Activated naive CD4-positive, alpha-beta T cell treated with anti-CD3 and anti-CD28 coated beads, Interleukin-2, amount 50 U/mL, for 16 hours (primary cell): ENCODE measurements at regions not wholly inside any gene's neighbourhood (a gene's known extent, or its start where the extent isn't known, plus 50 kb on each side); places are given as distances from the start of the nearest gene placed in this dataset.

Experiments
- DNase-seq: peaks from one replicate; pipeline ENCODE4 v3.0.0-alpha.2; 2020

DNA sequence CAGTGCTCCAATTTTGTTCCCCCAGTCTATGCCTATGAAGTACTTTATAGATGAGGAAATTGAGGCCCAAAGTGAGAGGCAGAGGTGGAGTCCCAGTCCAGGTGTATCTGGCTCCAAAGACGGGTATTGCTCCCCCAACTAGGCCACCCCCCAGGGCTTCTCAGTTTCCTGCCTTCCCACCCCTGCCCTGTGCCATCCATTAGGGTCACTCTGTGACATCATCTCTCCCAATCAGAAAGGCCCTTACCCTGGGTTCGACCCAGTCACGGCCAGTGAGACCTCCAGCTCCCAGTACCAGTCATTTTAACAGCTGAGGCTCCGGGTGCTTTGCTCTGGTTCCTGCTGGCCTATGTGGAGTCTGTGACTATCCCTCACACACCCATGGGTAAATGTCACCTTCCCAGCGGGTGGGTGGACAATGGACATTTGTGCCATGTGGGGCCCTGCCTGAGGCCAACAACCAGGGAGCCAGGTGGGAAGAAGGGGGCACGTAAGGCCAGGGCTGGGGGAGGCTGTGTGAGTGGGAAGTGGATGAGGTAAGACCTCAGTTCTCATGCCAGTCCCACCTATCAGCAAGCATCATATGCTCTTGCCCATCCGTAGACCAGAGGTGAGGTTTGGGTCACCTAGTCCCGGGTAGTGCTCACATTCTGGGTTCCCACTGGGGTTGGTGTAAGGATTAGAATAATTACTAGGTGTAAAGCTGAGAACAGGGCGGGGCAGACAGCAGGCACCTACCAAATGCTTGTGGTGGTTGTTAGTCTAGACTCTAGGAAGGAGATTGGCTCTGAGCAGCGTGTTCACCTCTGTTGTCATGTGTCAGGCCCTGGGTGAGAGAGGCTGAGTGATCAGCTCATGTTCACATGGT lies 685.9 kb downstream of the MATN1 start:
- DNase-seq: no peak

DNA sequence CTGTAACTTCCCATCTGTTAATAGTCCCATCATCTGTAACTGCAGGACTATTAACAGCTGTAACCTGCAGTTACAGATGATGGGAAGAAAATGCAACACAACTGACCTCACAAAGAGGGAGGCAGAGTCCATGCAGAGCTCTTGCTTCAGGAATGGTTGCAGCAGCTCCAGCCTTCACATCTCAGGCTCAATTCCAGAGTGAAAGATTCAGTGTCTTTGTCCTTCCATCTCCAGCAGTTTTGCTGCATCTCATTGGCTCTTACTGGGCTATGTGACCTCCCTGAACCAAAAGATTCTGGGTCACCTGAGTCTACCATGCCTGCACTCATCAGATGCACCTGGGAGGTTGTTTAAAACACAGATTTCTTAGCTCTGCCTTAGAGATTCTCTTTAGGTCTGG lies 686.7 kb downstream of the MATN1 start:
- no peak for DNase-seq

DNA sequence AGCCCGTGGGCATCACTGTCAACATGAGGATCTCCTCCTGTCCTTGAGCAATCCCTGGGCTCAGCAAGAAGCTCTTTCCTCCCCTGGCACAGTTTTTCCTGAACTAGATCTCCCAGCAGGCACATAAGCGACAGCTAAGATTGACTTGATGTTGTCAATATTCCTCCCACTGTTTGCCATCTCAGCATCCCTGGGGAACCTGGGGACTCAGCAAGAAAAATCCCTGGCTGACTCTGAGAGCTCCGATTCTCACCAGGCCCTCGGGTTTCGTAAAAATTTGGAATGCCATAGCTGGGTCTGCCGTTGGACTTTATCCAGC lies 687.2 kb downstream of the MATN1 start:
- DNase-seq: no peak

DNA sequence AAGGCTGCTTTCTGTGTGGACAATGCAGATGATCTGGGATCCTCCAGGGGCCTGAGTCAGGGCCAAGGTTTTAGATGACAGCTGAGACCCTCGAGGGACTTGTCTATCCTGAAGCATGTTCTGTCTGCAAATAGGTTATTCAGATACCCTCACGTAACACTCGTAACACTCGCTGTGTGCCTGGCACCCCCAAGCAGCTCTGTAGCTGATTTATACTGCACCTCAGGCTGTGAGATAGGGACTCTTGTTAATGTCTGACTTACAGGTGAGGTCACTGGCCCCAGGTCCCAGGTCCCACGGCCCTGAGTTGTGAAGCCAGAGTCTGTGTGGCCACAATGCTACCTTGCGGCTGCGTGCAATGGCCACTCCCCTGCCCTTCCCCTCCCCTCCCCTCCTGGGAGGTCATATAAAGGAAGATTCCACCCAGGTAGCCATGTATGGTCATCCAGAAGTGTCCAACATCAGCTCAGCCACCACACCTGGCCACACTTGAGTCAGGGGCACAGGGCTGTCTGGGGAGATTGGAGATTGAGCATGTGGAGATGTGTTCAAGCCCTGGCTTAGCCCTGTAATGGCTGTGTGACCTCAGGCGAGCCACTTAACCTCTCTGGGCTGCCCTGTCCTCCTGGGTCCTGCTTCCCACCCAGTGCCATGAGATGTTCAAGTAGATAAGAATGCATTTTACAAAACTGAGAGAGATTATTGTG lies 687.7 kb downstream of the MATN1 start:
- DNase-seq: no peak

DNA sequence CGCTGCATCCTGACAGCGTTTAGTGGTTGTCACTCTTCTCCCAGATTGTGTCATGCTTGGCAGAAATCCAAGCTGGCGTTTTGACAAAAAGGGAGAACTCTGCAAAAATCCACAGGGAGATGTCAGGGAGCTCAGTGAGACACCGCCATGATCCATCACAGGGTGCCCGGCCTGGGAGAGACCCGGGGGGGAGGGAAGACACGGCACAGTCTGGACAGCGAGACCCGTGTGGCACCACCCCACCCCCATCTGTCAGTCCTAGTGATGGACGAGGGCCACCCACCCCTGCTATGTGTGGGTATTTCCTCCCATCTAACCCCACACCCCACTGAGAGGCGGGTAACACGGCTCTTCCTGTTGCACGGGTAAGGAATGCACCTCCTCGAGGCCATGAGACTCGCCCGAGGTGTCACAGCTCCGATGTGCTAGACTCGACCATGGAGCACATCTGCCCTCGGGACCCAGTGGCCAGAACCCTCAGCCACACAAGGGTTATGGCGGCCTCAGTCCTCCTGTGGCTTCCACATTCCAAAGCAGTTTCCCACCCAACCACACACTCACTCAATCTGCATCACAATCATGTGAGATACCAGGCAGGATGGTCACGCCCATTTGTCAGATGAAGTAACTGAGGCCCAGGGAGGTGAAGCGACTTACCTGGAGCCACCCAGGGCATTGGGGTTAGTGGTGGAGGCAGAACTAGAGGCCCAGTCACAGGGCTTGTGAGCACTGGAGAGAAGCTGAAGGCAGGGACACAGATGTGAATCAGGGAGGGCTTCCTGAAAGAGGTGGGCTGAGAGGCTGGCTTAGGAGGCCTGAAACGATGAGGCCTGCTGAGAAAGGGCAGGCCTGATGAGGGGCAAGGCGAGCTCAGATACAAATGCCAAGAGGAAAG lies 688.5 kb downstream of the MATN1 start:
- no peak for DNase-seq

DNA sequence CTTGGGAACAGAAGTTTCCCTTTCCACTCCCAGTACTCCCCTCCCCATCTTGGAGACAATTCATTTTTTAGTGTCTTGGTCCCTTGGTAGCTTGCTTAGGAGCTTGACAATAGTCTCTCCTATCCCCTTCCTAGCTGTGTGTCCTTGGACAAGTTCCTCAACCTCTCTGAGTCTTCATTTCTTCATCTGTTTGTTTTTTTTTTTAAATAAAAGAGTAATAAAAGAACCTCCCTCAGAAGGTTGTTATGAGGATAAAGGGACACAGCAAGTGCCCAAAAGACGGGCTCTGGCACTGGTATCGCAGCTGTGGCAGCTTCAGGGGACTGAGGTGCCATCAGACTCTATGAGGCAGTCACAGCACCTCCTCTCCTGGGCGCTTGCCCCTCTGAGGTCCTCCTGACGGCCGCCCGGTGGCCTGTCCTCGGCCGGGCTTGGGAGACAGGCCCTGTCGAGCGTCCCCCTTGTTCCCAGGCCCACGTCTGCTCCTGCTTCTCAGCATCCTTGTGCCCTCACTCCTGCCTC lies 689.2 kb downstream of the MATN1 start:
- DNase-seq: no peak

DNA sequence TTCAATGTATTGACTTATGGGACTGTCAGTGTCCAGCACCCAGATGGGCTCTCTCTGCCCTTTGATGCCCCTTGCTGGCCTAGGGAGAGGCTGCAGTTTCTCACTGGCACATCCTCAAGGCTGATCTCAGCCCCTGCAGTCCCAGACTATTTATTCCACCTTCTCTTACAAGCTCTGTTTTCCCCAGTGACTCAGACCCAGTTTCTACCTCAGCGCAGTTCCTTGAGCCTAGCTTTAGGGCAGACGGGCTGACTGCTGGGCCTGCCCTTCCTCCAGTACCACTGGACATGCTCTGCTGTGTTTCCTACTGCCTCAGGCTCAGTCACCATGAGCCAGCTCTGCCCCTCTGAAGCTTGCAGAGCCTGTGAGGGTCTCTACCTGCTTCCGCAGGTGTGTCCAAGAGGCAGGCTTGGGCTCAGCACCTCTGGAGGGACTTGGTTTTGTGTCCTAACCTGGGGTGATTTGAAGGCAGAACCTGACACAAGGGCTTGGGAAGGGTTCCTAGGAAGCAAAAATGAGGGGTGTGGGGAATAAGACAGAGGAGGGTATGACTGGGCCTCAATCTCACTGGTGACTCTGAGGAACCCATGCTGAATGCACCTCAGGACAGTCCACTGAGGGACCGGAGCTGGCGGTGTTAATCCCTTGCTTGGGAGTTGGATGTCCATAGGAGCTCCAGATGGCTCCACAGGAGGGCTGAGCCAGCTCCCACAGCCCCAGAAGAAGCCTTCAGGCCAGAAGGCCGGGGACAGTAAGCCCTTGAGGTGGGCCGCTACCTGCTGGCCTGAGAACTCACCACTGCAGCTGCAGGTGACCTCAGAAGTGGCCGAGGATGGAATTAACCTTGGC lies 689.9 kb downstream of the MATN1 start:
- no peak for DNase-seq

DNA sequence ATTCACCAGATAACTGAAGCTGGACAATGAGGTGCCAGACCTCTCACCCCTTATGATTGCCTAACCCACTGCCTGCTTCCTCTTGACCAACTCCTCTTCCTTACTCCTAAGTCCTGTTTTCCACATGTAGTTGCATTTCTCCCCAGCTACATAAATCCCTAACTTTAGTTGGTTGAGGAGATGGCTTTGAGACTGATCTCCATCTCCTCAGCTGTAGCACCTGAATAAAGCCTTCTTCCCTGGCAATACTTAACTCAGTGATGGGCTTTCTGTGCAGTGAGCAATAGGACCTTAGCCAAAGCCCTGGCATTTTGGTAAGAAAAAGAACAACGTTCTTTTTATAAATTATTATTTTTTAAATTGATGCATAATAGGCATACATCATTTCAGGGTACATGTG lies 691.1 kb downstream of the MATN1 start:
- DNase-seq: no peak

DNA sequence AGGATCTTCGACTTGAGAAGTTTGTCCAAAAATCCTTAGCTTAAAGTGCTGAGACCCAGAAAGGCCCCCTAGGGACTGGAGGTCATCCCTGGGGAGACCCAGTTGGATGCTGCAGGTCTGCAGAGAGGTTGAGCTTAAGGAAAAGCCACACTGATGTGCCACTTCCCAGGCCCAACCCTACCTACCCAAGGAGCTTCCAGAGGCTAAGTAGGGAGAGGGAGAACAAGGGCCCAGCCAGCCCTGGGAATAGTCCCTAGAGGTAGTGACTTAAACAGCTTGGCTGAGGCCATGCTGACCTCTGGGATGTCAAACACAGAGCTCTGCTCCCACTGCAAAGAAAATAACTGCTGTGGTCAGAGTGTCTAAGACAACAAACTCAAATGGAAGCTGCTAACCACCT lies 693.7 kb downstream of the MATN1 start:
- DNase-seq: no peak

DNA sequence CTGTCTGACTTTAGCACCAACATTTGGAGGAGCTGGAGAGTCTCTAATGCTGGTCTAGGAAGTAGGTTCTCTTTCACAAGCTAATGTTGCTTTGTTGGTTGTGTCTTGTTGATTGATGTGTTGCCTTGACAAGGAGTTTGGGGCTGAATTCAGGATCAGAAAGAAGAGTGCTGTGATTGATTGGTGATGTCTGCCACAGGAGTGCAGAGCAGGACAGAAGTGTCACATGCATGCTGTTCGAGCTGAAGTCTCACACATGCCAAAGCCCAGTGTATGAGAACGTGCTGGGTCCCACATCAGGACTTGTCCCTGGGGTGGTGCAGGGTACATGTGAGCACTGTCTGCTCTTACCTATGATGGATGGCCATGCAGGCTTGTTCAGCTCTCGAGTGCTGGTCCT lies 694.4 kb downstream of the MATN1 start:
- no peak for DNase-seq

DNA sequence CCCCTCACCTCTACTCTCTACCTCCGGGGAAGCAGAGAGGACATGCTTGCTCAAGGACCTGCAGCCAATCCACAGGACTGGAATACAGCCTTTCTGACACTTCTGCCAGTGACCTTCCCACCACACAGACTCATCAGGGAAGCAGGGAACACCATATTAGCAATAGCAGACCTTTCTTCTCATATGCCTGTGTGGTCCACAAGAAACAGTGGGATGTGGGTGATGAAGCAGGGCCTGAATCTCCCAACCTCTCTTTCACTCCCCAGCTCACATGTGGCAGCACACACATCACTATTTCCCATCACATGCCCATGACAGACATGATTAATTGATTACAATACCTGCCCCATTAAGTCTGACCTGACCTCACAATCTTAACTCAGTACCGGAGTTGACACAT lies 695.1 kb downstream of the MATN1 start:
- DNase-seq: no peak

DNA sequence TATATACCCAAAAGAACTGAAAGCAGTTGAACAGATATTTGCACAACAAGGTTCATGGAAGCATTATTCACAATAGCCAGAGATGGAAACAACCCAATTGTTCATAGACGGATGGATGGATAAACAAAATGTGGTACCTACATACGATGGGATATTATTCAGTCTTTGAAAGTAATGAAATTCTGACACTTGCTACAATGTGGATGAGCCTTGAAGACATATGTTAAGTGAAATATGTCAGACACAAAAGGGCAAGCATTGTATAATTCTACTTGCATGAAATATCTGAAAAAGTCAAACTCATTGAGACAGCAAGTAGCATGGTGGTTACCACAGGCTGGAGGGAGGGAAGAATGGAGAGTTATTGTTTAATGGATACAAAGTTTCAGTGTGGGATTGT lies 696.1 kb downstream of the MATN1 start:
- DNase-seq: no peak

DNA sequence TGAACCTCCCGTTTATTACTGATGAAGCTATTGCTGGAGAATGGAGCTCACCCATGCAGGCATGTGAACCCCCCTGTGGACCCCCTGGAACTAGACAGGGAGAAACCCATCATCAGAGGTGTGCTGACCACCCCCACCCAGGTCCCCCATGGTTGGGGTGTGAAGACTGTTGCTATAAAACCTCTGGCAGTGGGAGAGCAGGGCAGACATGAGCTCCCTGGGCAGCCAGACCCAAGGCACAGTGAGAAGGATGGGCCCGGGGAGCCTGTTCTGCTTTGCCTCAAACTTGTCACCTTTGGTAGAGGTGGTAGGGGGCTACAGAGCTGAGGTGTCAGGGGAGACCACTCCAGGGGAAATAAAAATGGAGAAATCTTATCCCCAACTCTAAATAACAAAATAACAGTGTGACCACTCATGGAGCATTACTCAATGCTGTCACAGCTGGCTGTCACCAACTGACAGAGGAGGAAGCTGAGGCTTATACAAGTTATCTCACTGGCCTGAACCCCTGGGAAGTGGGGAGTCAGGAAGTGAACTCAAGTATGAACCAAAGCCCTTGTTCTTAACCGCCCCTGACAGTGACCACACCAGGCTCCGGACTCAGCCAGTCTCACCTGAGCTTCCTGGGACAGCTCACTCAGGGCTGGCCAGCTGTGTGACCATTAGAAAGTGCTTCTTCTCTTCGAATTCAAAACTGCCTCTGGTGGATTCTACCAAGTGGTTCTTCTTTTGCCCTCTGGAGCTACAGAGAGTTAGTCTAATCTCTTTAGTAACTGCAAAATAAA lies 698.8 kb downstream of the MATN1 start:
- DNase-seq: no peak

DNA sequence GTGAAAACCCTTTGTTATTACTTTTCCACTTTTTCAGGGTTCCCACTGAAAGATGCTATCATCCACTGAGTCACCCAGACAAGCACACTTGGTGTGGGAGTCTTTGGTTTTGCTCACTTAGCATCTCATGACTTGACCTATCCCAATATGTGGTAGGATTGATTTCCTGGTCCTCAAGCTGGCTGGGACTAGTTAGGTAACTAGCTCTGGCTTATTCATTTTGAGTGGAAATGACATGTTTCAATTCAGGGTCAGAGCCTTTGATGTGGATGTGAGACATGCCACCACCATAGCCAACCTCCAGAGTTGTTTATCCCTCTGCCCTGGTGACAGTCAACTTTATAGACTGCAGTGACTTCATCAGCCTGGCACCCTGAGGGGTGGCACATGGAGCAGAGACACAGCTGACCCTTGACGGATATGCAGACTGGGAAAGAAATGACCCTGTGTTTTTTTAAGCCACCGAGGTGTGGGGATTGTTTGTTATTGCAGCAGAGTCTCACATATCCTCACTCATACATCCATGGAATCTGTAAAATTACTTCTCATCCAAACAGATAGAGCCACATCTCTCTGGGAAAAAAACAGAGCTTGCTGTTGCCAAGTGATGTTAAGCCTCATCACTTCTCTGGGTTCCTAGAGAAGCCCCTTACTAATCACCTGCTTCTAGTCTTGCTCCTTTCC lies 699.9 kb downstream of the MATN1 start:
- DNase-seq: no peak

DNA sequence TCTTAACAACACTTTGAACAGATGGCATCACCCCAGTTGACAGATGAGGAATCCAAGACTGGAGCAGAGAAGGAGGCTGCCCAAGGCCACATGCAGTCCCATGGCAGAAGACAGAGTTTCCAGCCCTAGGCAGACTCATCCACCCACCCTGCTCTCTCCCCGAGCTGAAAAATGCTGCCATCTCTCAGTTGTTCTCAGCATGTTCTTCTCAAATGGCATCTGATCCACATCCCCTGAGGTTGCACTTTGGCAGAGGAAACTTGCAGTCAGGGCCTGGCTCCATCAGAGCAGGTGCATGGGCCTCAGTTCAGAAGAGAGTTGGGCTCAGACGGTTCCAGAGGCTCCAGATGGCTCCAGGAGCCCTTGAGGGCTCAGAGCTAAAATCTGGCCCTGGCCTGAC lies 709.4 kb downstream of the MATN1 start:
- DNase-seq: no peak

DNA sequence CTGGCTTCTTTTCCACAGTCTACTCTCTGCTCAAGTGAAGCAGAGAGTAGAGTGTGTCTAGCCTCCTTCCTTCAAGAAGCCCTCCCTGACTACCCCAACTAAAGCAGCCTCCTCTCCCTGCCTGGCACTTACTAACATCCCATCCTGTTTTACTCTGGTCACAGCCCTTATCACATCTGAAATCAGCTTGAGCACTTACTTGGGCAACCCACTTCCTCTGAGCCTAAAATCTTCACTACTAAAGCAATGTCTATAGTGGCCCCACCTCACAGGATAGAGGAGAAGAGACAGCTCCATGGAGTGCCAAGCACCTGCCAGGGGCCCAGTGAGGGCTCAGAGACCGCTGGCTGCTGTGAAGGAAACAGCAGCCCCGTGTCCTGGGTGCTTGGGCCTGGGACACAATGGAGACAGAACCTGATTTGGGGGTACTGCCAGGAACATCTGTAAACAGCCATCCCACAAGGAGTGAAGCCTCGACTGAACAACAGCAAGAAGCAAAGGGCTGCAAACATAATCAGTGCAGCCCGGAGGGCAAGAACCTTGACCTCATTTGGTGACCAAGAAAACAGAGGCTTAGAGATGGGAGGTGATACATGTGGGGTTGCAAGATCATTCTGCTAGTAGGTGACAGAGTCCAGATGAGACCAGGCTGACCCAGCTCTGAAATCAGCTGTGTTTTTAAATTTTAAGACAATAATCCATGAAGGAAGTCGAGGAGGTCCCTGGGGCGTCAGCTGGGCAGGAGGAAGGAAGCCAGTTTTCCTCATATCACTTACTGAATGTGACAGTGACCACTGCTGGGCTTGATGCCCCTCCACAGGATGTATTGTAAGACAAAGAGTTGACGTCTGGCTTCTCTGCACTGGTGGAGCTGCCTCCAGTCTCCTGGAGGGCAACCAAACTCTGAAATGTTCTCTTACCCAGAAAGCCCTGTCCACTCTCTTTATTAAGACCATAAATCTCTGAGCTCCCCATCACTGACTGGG lies 710.6 kb downstream of the MATN1 start:
- DNase-seq: no peak

DNA sequence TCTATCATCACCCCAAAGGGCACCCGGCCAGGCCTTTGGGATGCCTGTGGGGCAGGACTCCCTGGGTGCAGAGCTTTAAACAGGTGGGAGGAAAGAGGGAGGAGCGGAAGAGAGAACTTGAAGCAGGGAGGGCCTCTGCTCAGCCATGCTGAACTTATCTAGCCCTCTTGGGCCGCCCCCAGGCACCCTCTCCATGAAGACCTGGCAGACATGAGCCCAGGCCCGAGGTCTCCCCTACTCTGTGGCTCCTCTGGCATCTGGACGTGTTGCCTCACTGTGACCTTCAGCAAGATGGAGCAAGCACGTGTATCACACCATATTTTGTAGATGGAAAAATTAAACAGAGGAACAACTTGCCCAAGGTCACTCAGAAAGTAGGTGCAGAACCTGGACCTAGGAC lies 711.4 kb downstream of the MATN1 start:
- DNase-seq: no peak

DNA sequence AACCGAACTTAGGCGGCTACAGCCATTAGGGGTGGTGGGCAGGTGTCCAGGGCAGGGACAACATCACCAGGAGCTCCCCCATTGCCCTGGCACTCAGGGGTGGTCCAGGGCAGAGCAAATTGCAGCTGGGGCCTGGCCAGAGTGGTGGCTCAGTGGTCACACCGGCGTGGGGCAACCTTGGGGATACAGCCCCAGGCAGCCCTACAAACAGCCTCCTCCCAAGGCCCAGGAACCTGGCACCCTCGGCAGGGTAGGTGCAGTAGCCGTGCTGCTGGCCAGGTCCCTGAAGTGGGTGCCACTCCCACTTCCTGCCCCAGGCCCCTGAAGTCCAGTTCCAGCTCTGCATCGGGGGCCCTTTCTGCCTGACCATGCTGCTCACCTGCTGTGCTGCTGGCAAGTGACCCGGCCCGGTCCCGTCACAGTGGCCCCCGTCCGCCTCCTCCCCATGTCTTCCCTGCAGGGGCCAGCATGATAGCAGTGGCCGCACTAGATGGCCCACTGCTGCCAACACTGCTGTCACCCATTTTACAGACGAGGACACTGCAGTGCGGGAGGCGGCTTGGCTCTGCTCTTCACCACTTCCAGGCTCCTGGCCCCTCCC lies 712.8 kb downstream of the MATN1 start:
- no peak for DNase-seq

DNA sequence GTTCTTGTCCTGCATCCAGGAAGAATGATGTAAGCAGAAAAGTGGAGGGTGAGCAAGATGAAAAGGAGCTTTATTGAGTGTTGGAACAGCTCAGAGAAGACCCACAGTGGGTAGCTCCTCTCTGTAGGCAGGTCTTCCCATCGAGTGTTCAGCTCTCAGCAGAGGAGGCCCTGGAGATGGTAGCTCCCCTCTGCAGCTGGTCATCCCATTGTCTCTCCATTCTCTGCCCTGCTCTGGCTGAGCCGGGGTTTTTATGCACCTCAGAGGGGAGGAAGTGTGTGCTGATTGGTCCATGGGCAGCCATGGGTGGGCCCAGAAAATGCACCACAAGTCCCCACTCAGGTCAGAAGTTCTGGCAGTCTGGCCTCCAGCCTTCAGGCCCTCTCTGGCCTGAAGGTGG lies 713.7 kb downstream of the MATN1 start:
- DNase-seq: no peak
